ENCODE measurements at regions not wholly inside any gene's neighbourhood (a gene's known extent, or its start where the extent isn't known, plus 50 kb on each side); places are given as distances from the start of the nearest gene placed in this dataset.

DNA sequence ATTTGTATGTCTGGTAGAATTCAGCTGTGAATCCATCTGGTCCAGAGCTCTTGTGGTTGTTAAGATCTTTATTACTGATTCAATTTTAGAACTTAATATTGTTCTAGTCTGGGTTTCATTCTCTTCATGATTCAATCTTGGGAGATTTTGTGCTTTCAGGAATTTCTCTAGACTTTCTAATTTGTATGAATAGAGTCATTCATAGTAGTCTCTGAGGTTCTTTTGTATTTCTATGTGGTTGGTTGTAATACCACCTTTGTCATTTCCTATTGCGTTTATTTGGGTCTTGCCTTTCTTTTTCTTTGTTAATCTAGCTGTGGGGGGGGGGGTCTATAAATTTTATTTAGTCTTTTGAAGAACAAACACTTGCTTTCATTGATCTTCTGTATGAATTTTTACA is 824.8 kb upstream of the GALNTL6 start:
- no peak overlapping the region for H3K27ac ChIP-seq
- TF ChIP-seq, protein P1, sequence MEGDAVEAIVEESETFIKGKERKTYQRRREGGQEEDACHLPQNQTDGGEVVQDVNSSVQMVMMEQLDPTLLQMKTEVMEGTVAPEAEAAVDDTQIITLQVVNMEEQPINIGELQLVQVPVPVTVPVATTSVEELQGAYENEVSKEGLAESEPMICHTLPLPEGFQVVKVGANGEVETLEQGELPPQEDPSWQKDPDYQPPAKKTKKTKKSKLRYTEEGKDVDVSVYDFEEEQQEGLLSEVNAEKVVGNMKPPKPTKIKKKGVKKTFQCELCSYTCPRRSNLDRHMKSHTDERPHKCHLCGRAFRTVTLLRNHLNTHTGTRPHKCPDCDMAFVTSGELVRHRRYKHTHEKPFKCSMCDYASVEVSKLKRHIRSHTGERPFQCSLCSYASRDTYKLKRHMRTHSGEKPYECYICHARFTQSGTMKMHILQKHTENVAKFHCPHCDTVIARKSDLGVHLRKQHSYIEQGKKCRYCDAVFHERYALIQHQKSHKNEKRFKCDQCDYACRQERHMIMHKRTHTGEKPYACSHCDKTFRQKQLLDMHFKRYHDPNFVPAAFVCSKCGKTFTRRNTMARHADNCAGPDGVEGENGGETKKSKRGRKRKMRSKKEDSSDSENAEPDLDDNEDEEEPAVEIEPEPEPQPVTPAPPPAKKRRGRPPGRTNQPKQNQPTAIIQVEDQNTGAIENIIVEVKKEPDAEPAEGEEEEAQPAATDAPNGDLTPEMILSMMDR (conservative IDR thresholded peaks at IDR 0.05) = no peak

DNA sequence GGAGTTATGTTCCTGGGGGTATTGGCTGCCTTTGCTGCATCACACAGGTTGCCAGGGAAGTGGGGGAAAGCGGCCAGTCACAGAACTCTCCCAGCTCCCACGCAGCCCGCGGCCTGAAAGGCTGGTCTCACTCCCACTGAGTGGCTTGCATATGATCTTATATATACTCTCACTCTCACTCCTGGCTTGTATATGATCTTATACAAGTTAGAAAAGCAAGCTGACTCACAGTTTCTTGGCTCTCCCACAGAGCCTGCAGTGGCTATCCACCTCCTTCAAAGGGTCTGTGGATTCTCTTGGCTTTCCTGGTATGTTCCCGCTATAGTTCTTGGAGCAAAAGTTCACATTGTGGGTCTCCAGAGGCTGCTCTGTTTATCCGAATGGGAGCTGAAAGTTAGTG is 833.5 kb upstream of the GALNTL6 start:
- TF ChIP-seq, protein P1 (conservative IDR thresholded peaks at IDR 0.05) = no peak
- H3K27ac ChIP-seq = no peak overlapping the region

DNA sequence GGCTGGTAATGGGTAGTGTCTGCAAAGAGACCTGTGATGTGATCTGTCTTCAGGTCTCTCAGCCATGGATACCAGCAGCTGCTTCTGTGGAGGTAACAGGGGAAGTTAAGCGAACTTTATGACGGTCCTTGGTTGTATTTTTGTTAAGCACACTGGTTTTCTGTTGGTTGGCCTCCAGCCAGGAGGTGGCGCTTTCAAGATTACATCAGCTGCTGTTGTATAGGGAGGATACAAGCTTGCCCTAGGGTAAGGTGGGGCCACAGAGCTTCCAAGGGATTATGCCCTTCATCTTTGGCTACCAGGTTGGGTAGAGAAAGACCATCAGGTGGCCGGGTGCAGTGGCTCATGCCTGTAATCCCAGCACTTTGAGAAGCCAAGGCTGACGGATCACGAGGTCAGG is 834.2 kb upstream of the GALNTL6 start:
- TF ChIP-seq, protein P1 (conservative IDR thresholded peaks at IDR 0.05) = no peak
- H3K27ac ChIP-seq = no peak overlapping the region

DNA sequence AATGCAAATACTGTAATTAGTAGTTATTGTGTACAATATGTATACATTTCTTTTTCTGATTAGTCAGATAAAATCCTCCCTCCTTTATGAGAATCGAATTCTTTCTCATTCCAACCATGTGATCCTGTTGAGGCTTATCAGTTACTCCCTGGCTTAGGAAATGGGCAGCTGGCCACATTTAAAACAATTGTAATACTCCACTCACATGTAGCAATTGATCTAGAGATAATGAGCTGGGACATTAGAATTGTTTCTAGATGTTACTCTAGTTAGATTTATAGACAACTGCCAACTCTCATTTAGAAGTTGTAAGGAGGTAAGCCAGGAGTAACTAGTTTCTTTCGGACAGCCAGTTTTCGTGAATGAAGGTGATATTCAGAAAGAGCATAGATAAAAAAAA is 859.3 kb upstream of the AADAT start:
- H3K27ac ChIP-seq = no peak overlapping the region
- TF ChIP-seq, protein P1 (conservative IDR thresholded peaks at IDR 0.05) = no peak

DNA sequence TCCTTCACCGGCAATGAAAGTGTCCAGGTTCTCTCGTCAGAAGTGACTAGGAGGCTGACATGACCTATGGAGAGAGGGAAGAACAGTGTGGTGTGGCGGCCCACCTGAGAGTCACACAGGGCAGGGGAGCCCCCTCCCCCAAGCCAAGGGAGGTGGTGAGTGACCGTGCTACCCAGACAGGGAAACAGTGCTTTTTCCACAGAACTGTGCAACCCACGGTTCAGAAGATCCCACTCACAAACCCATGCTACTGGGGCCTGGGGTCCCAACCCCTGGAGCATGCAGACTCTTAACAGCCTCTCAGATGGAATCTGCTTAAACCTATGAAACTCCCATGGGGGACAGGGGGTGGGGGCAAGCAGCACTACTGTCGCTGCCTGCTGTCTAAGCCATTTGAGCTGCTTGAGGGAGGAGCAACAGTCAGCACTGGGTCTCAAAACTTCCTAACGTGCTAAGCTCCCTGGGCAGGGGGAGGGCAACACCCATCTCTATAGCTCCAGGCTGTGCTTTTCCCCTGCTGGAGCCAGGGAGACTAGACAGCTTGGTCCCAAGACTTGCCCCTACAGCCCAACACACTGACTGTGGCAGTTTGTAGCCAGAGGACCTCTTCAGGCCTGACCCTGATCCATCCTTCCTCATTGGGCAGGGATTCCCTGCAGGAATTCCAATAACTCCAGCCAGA is 850.4 kb upstream of the AADAT start:
- H3K27ac ChIP-seq = no peak overlapping the region
- TF ChIP-seq, protein P1 (conservative IDR thresholded peaks at IDR 0.05) = no peak

DNA sequence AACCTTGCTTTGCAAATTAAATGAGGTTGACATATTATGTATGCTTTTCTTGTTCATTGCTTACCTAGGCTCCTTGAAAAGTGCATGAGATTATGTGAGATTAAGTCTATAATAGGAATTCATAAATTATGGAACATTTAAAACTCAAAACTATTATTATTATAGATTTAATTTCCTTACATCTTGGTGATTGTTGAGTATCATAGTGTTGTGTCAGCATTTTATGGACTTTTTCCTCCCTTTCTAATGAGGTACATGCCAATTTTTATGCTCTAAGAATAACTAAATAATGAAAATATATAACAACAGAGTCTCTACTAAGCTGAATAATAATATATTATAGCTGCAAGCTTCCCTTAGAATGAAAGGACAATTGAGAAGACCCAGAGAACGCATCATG is 848.8 kb upstream of the AADAT start:
- TF ChIP-seq, protein P1 (conservative IDR thresholded peaks at IDR 0.05) = no peak
- no peak overlapping the region for H3K27ac ChIP-seq

DNA sequence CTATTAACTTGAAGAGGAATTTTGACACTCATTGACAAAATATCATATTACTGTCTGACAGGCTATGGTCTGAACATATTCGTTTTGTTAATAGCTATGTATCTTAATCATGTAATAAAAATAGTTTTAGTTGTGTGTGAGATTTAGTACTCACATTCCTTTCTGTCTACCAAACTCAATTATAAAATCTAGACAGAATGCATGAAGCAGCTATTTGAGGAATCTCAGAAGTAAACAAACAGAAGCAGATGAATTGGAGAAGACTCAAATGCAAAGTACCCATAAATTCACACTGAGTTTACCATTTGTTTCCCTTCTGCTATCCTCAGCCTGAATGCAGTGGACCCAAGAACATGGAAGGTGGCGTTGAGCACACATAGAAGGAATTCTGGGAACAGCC is 841.6 kb upstream of the AADAT start:
- TF ChIP-seq, protein P1 (conservative IDR thresholded peaks at IDR 0.05) = no peak
- H3K27ac ChIP-seq = no peak overlapping the region
